Esophagus muscularis mucosa (tissue), 3 donors: ENCODE measurements at regions not wholly inside any gene's neighbourhood (a gene's known extent, or its start where the extent isn't known, plus 50 kb on each side); places are given as distances from the start of the nearest gene placed in this dataset.

ENCODE experiments used
- POLR2A ChIP-seq: fragments of 450-650 bp; IDR thresholded peaks from one replicate; pipeline ENCODE4 v1.6.1; 2017; ENCODE audit warnings: antibody characterized with exemption, moderate library complexity, mild to moderate bottlenecking, low read depth
- POLR2AphosphoS5 ChIP-seq, 2 donors: sonication (generic); formaldehyde crosslinking; IDR thresholded peaks; one replicate each; pipeline ENCODE4 v1.6.1; 2017; ENCODE audit warnings: antibody characterized with exemption in 2 of 2
- TF ChIP-seq, protein P1 (sequence below), 3 experiments: fragments of 200-600 bp in 2 of 3; fragments of 450-650 bp in 1 of 3; sonication (generic) in 2 of 3; IDR thresholded peaks; one replicate each; pipeline ENCODE4 v1.5.1; 2017 to 2019; ENCODE audit warnings: antibody characterized with exemption in 3 of 3, mild to moderate bottlenecking in 2 of 3, moderate library complexity in 1 of 3

DNA sequence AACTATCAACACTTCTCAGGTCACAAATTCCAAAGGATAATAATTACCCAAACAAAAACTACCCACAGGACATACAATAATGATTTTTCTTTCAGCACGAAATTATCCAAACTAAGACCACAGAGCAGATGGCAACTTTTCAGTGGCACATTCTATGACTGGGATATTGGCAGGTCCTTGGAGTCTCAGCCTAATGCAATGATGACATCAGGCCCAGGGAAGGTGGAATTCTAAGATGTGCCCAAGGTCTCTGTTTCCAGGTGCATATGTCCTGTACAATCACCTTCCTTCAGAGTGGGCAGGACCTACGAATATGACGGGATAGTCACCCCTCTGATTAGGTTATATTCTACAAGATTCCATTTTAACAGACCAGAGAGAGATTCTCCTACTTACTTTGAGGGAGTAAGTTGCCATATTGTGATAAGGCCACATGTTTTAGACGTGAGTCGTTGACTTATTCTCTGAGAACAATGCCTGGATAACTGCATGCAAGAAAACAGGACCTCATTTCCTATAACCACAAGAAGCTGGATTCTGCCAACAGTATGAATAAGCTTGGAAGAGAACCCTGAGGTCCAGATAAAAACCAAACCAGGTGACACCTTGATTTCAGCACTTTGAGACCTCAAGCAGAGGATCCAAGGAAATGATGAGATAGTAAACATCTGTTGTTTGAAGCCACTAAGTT, 69.9 kb downstream of the ZC3H11B start:
- TF ChIP-seq, protein P1, sequence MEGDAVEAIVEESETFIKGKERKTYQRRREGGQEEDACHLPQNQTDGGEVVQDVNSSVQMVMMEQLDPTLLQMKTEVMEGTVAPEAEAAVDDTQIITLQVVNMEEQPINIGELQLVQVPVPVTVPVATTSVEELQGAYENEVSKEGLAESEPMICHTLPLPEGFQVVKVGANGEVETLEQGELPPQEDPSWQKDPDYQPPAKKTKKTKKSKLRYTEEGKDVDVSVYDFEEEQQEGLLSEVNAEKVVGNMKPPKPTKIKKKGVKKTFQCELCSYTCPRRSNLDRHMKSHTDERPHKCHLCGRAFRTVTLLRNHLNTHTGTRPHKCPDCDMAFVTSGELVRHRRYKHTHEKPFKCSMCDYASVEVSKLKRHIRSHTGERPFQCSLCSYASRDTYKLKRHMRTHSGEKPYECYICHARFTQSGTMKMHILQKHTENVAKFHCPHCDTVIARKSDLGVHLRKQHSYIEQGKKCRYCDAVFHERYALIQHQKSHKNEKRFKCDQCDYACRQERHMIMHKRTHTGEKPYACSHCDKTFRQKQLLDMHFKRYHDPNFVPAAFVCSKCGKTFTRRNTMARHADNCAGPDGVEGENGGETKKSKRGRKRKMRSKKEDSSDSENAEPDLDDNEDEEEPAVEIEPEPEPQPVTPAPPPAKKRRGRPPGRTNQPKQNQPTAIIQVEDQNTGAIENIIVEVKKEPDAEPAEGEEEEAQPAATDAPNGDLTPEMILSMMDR (IDR thresholded peaks at IDR 0.05) = no peak
- TF ChIP-seq POLR2AphosphoS5 (IDR thresholded peaks at IDR 0.05) = no peak
- no peak for TF ChIP-seq POLR2A
